ENCODE measurements at regions not wholly inside any gene's neighbourhood (a gene's known extent, or its start where the extent isn't known, plus 50 kb on each side); places are given as distances from the start of the nearest gene placed in this dataset.
"Not testable (repeated sequence)": the region's sequence is repeated elsewhere in the genome, so short reads cannot be mapped to it uniquely, and the experiment has no call there.

- no peak for DNase-seq (ENCODE audit: low read depth in 3 of 3, low spot score in 2 of 3)
These were observed 52.5 kb upstream of the NBL1 start for GRCh38 chr1:19591482-19592091.

DNA sequence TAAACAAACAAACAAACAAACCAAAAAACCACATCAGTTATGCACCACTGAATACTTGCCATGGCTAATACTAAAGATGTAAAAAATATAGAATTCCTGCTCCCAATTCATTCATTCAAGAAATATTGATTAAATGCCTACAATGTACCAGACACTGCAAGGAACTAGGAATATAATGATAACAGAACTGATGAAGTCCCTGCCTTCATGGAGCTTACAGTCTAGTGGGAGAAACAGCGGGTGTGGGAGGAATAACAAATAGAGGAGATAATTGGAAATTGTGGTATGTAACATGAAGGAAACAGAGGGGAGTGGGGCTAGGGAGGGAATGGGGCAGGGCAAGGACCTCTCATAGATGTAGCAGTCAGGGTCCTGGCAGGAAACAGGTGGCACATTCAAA, 58.6 kb upstream of the NBL1 start:
- DNase-seq (ENCODE audit: low read depth in 3 of 3, low spot score in 2 of 3), result no peak

- DNase-seq (ENCODE audit: low read depth in 3 of 3, low spot score in 2 of 3), result no peak
These were observed 61.8 kb upstream of the NBL1 start for GRCh38 chr1:19582318-19582717.

DNA sequence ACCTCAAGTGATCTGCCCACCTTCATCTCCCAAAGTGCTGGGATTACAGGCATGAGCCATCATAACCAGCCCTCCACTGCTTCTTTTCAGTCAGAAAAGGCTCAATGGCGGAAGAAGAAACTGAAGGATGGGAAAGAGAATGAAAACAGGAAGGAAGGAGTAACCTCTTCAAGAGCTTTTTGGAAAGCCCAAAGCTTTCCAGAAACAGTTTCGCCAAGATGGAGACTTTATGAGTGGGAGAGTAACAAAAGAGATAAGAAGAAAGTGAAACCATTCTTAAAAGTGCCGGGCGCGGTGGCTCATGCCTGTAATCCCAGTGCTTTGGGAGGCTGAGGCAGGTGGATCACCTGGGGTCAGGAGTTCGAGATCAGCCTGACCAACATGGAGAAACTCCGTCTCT, 62.7 kb upstream of the NBL1 start:
- DNase-seq (ENCODE audit: low read depth in 3 of 3, low spot score in 2 of 3), result no peak

- no peak for DNase-seq (ENCODE audit: low read depth in 3 of 3, low spot score in 2 of 3)
These were observed 66.5 kb upstream of the NBL1 start for GRCh38 chr1:19577561-19577960.

- DNase-seq (ENCODE audit: low read depth in 3 of 3, low spot score in 2 of 3), result no peak
These were observed 67.1 kb upstream of the NBL1 start for GRCh38 chr1:19577036-19577435.

DNA sequence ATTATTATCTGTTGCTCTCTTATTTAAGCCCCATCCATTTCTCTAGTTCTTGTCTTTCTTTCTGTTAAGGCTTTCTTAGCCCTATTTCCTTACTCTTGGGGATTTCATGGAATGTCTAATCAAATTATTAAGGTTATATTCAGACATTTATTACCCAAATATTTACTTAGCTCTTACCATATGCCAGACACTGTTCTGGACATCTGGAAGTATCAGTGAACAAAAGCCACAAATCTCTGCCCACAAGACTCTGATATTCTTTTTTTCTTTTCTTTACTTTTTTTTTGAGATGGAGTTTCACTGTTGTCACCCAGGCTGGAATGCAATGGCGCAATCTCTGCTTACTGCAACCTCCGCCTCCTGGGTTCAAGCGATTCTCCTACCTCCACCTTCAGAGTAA, 74.3 kb upstream of the NBL1 start:
- DNase-seq (ENCODE audit: low read depth in 3 of 3, low spot score in 2 of 3), result no peak

DNA sequence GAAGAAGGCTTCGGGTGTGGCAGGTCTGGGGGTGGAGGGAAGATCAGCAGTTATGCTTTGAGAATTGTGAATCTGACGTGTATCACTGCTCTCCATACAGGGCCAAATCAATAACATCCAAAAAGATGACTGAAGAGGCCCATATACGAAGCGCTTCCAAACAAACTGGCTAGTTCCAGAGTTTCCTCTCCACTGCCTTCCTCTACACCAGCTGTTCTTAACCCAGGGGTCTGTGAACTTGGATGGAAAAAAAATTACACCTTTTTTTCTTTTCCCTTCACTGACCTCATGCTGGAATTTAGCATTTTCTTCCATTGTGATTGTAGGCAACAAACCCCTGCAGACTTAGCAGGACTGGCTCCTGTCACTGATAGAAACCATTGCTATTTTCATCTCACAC, 77.1 kb upstream of the NBL1 start:
- DNase-seq (ENCODE audit: low read depth in 3 of 3, low spot score in 2 of 3), result no peak

GRCh38 chr1:19564366-19564765, 79.0 kb upstream of the CAPZB start:
- DNase-seq (ENCODE audit: low read depth in 3 of 3, low spot score in 2 of 3), result no peak

DNA sequence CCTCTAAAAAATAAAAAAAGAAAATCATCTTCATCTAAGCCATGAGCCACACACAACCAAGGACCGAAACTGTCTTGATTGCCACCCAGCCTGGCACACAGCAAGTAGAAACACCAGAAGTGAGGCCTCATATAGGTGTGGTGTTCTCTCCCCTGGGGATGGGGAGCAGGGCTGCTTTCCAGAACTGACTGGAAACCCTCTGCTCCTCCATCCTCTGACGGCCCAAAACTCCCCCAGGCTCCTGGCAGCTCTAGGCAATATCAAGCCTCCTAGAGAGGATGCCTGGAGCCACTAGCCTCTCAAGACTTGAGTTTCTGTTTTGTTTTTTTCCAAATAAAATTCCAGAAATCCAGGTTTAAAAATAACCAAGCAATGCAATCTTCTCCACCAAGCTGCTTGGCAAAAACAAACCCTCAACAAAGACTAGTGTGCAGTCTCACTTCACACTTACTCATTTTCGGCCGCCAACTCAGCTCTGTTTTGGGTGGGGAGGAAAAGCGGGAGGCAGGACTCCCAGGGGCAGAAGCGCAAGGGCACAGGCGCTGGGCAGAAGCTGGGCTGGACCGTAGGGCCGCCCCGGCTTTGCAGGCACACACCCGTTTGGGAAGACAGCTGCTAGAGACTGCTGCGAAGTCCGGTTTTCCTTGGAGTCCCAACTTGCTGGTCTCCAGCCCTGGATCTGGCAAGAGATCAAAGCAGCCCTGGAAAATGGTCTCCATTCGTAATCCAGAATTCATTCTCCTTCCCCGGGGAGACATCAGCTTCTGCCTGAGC, 78.2 kb upstream of the CAPZB start:
- peak in 2 of 3 donors; percentile 9 to 29 for DNase-seq (ENCODE audit: low read depth in 3 of 3, low spot score in 2 of 3)

DNA sequence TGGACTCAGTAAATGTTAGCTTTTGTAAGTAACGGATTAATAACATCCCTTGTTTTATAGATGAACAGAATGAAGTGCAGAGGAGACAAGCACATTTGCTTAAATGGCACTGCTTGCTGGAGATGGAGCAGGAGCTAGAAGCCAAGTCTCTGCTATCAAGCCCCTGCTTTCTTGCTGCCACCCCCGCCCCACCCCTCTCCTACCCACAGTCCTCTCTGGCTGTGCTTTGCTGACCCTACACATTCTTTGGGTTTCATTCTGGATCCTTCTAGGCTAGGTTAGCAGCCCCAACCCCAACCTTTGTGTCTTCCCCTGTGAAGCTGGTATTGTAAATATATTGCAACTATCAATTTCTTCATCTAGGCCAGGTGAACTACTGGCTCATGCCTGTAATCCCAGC, 77.5 kb upstream of the CAPZB start:
- DNase-seq (ENCODE audit: low read depth in 3 of 3, low spot score in 2 of 3), result no peak

DNA sequence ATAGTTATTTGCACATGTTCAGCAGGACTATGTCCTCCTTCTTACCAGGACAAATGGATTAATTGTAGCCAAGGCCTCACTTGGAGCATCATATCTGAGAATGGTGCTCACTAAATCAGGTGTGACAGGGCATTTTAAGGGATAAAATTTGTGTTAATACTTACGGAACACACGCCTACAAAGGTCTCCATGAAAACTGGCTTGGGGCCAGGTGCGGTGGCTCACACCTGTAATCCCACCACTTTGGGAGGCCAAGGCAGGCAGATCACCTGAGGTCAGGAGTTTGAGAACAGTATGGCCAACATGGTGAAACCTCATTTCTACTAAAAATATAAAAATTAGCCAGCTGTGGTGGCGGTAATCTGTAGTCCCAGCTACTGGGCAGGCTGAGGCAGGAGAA, 75.1 kb upstream of the CAPZB start:
- DNase-seq (ENCODE audit: low read depth in 3 of 3, low spot score in 2 of 3), result no peak

GRCh38 chr1:19559641-19560040, 74.3 kb upstream of the CAPZB start:
- no peak for DNase-seq (ENCODE audit: low read depth in 3 of 3, low spot score in 2 of 3)

DNA sequence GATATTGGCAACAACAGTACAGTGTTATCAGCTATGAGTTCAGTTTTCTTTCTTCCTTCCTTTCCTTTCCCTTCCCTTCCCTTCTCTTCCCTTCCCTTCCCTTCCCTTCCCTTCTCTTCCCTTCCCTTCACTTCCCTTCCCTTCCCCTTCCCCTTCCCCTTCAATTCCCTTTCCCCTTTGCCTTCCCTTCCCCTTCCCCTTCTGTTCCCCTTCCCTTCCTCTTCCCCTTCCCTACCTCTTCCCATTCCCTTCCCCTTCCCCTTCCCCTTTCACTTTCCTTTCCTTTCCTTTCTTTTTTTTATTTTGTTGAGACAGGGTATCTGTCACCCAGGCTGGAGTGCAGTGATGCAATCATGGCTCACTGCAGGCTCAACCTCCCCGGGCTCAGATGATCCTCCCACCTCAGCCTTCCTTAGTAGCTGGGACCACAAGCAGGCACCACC, 72.3 kb upstream of the CAPZB start:
- DNase-seq (ENCODE audit: low read depth in 3 of 3, low spot score in 2 of 3), result no peak

- no peak for DNase-seq (ENCODE audit: low read depth in 3 of 3, low spot score in 2 of 3)
These were observed 68.8 kb upstream of the CAPZB start for GRCh38 chr1:19554090-19554489.

GRCh38 chr1:19552291-19553010, 67.1 kb upstream of the CAPZB start:
- no peak for DNase-seq (ENCODE audit: low read depth in 3 of 3, low spot score in 2 of 3)

- DNase-seq (ENCODE audit: low read depth in 3 of 3, low spot score in 2 of 3), result not testable (repeated sequence)
These were observed 66.5 kb upstream of the CAPZB start for GRCh38 chr1:19551837-19552236.

- DNase-seq (ENCODE audit: low read depth in 3 of 3, low spot score in 2 of 3), result not testable (repeated sequence)
These were observed 65.1 kb upstream of the CAPZB start for GRCh38 chr1:19550437-19550836.

DNA sequence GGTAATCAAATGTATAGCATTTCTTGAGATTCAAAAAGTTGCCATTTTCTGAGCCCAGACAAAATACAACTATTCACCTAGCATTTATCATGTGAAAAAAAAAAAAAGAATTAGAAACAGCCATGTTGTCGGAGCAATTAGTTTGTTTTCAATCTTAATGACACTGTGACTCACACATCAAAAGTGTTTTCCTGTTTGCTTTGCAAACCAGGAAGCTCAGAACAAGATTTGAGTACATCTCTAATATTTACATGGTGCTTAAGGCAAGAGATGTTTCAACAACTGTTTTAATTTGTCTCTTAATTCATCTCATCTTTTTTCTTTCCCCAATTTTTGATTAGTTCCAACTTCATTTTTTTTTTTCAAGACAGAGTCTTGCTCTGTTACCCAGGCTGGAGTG, 62.5 kb upstream of the CAPZB start:
- no peak for DNase-seq (ENCODE audit: low read depth in 3 of 3, low spot score in 2 of 3)

GRCh38 chr1:19536519-19536918, 51.2 kb upstream of the CAPZB start:
- no peak for DNase-seq (ENCODE audit: low read depth in 3 of 3, low spot score in 2 of 3)

- DNase-seq (ENCODE audit: low read depth in 3 of 3, low spot score in 2 of 3), result no peak
These were observed 49.9 kb upstream of the CAPZB start for GRCh38 chr1:19535214-19535613.
